BJ (cell line): ENCODE measurements at regions not wholly inside any gene's neighbourhood (a gene's known extent, or its start where the extent isn't known, plus 50 kb on each side); places are given as distances from the start of the nearest gene placed in this dataset.

Source experiments
- CTCF ChIA-PET: fragments of 350-600 bp; formaldehyde crosslinking; extraction: SDS; loops from one replicate; lab custom pipeline; 2021; ENCODE audit warnings: antibody characterized with exemption, inconsistent platforms; lab: Yijun Ruan, JAX
- POLR2A ChIA-PET: fragments of 300-600 bp; sonication (Branson Sonifier 250); formaldehyde crosslinking; extraction: SDS; loops from one replicate; lab custom pipeline; 2021; ENCODE audit warnings: antibody characterized with exemption; lab: Charles Lee
- DNase-seq: peaks from one replicate; pipeline ENCODE4 v3.0.0-alpha.2; 2011; ENCODE audit warnings: low read depth
- H3K27me3 ChIP-seq: 2 replicates; pipeline ENCODE4 v1.6.0; 2011; ENCODE audit warnings: low read length; ENCODE audit not compliant: control insufficient read depth, insufficient read depth
- H3K36me3 ChIP-seq: 2 replicates; pipeline ENCODE4 v1.5.1; 2011; ENCODE audit warnings: low read length; ENCODE audit not compliant: control insufficient read depth, insufficient read depth
- H3K4me3 ChIP-seq: 2 replicates; pipeline ENCODE4 v1.5.1; 2011; ENCODE audit warnings: low read depth, mild to moderate bottlenecking, control low read depth, low read length
- CTCF ChIP-seq: IDR thresholded peaks from 2 replicates; pipeline ENCODE4 v1.5.1; 2011; ENCODE audit warnings: low read depth, mild to moderate bottlenecking, control low read depth, inconsistent platforms, low read length, moderate library complexity; ENCODE audit not compliant: insufficient read depth

DNA sequence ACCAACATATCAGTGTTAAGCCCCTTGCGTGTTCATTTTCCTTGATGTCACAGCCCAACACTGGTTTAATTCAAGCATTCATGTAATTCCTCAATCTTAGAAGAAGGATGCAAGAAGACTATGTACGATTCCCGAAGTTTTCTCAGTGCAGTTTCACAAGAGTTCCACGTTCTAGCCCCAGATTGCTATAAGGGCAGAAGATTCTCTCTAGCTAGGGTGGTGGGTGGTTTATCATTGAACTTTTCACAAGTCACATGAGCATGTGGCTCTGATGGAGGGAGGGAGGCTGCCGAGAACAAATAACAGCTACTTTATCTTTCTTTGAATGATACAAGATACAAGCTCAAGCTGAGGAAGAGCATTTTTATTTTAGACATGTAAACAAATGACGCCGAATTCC lies 71.9 kb upstream of the NHSL1 start:
- CTCF ChIA-PET = interaction anchor here (1.2 kb wide), 1 partner anchor 21 kb away, joined by 3 read pairs; no protein-coding TSS in a partner anchor
- Histone ChIP-seq H3K27me3 (no peaks in the 10 kb centered on the region), H3K36me3 (no peaks in the 10 kb centered on the region), H3K4me3 (no peak overlapping the region)
- TF ChIP-seq CTCF = no peak
- POLR2A ChIA-PET = no interaction called here
- DNase-seq = no peak

GRCh38 chr6:138571585-138572166 lies 72.4 kb upstream of the NHSL1 start:
- POLR2A ChIA-PET = no interaction called here
- CTCF ChIA-PET = interaction anchor here (0.6 to 1.2 kb wide), 3 partner anchors 20 to 121 kb away, joined by 3 read pairs; no protein-coding TSS in a partner anchor
- Histone ChIP-seq H3K27me3 (no peaks in the 10 kb centered on the region), H3K36me3 (no peaks in the 10 kb centered on the region), H3K4me3 (peak overlapping the region; percentile 44)
- DNase-seq = no peak
- no peak for TF ChIP-seq CTCF

GRCh38 chr6:138572167-138572875 lies 73.0 kb upstream of the NHSL1 start:
- H3K27me3 ChIP-seq = no peaks in the 10 kb centered on the region
- no peaks in the 10 kb centered on the region for H3K36me3 ChIP-seq
- H3K4me3 ChIP-seq = peak overlapping the region; percentile 44
- ChIA-PET CTCF (interaction anchor here (0.6 to 2.3 kb wide), 7 partner anchors 18 to 792 kb away, joined by 3 to 9 read pairs (median 3); no protein-coding TSS in a partner anchor), POLR2A (no interaction called here)
- TF ChIP-seq CTCF = no peak
- DNase-seq = peak; percentile 31

- DNase-seq = no peak
- no peak for TF ChIP-seq CTCF
- CTCF ChIA-PET = interaction anchor here (0.8 to 2.3 kb wide), 4 partner anchors 18 to 297 kb away, joined by 3 to 9 read pairs (median 4); no protein-coding TSS in a partner anchor
- Histone ChIP-seq H3K27me3 (no peaks in the 10 kb centered on the region), H3K4me3 (no peak overlapping the region), H3K36me3 (no peaks in the 10 kb centered on the region)
- POLR2A ChIA-PET = no interaction called here
Observed at GRCh38 chr6:138572885-138573284, 73.6 kb upstream of the NHSL1 start.

DNA sequence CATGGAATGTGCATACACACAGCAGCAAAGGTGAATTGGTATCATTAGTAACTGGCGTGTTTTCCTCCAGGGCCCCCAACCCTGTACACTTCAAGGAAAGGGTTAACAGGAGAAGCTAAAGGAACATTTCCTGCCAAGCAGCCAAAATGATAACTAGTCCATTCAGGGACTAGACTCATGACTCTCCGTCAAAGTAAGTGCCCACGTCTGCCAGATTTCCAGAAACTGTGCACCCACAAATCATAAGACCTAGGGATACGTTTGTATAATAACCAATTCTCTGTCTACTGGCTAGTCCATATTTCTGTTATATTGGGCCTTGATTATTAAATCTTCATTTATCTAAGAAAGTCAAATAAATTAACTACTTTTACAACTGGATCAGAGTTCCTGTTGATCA lies 76.0 kb upstream of the NHSL1 start:
- ChIA-PET CTCF (interaction anchor here (0.7 to 2.5 kb wide), 5 partner anchors 14 to 458 kb away, joined by 3 to 7 read pairs (median 3); no protein-coding TSS in a partner anchor), POLR2A (no interaction called here)
- no peaks in the 10 kb centered on the region for H3K36me3 ChIP-seq
- no peak overlapping the region for H3K4me3 ChIP-seq
- no peaks in the 10 kb centered on the region for H3K27me3 ChIP-seq
- no peak for DNase-seq
- TF ChIP-seq CTCF = no peak
